GM23338 (cell line): ENCODE measurements at regions not wholly inside any gene's neighbourhood (a gene's known extent, or its start where the extent isn't known, plus 50 kb on each side); places are given as distances from the start of the nearest gene placed in this dataset.

Experiments
- CREB1 ChIP-seq: fragments of 250-450 bp; sonication (Bioruptor Pico); IDR thresholded peaks from 2 replicates; pipeline ENCODE4 v1.5.0; 2020; ENCODE audit warnings: low read depth, mild to moderate bottlenecking, moderate library complexity
- EZH2 ChIP-seq: fragments of 200-600 bp; sonication (generic); IDR thresholded peaks from one replicate; pipeline ENCODE4 v1.8.0; 2017; ENCODE audit warnings: antibody characterized with exemption, mild to moderate bottlenecking, low read depth; ENCODE audit not compliant: unreplicated experiment
- EZH2phosphoT487 ChIP-seq: fragments of 200-600 bp; sonication (generic); IDR thresholded peaks from one replicate; pipeline ENCODE4 v1.8.1; 2018; ENCODE audit warnings: antibody characterized with exemption; ENCODE audit not compliant: unreplicated experiment
- JUNB ChIP-seq: IDR thresholded peaks from one replicate; pipeline ENCODE4 v1.6.1; 2016; ENCODE audit warnings: antibody characterized with exemption; ENCODE audit not compliant: unreplicated experiment
- POLR2AphosphoS5 ChIP-seq: IDR thresholded peaks from 2 replicates; pipeline ENCODE4 v1.6.1; 2016; ENCODE audit warnings: antibody characterized with exemption, low read depth
- REST ChIP-seq: IDR thresholded peaks from one replicate; pipeline ENCODE4 v1.6.1; 2018; ENCODE audit warnings: antibody characterized with exemption; ENCODE audit not compliant: unreplicated experiment
- ZNF114 ChIP-seq: fragments of 250-450 bp; sonication (Bioruptor Pico); IDR thresholded peaks from 2 replicates; pipeline ENCODE4 v1.5.0; 2020; ENCODE audit warnings: mild to moderate bottlenecking, moderate library complexity
- TF ChIP-seq, protein P1 (sequence below), 2 experiments: fragments of 200-600 bp in 1 of 2; sonication (generic) in 1 of 2; conservative IDR thresholded peaks; 2 replicates each; pipeline versions ENCODE4 v1.5.1 to v1.6.1; 2016 to 2017; ENCODE audit warnings: antibody characterized with exemption in 2 of 2, low read depth in 2 of 2, mild to moderate bottlenecking in 2 of 2, moderate library complexity in 1 of 2
- TF ChIP-seq, protein P2 (sequence below): IDR thresholded peaks from 2 replicates; pipeline ENCODE4 v1.6.1; 2016; ENCODE audit warnings: antibody characterized with exemption
- TF ChIP-seq, protein P3 (sequence below): fragments of 250-450 bp; sonication (Bioruptor Pico); IDR thresholded peaks from 2 replicates; pipeline ENCODE4 v1.5.0; 2020; ENCODE audit warnings: mild to moderate bottlenecking, moderate library complexity

GRCh38 chr7:52017802-52018679 is 701.4 kb upstream of the COBL start:
- TF ChIP-seq, protein P1, sequence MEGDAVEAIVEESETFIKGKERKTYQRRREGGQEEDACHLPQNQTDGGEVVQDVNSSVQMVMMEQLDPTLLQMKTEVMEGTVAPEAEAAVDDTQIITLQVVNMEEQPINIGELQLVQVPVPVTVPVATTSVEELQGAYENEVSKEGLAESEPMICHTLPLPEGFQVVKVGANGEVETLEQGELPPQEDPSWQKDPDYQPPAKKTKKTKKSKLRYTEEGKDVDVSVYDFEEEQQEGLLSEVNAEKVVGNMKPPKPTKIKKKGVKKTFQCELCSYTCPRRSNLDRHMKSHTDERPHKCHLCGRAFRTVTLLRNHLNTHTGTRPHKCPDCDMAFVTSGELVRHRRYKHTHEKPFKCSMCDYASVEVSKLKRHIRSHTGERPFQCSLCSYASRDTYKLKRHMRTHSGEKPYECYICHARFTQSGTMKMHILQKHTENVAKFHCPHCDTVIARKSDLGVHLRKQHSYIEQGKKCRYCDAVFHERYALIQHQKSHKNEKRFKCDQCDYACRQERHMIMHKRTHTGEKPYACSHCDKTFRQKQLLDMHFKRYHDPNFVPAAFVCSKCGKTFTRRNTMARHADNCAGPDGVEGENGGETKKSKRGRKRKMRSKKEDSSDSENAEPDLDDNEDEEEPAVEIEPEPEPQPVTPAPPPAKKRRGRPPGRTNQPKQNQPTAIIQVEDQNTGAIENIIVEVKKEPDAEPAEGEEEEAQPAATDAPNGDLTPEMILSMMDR (conservative IDR thresholded peaks at IDR 0.05; ENCODE audit: low read depth in 2 of 2), result peak; percentile 79 to 91
- TF ChIP-seq REST (no peak), EZH2phosphoT487 (no peak), POLR2AphosphoS5 (peak; percentile 31; the same call in 1 of the 2 replicates), ZNF114 (CRISPR knock-in tag) (no peak), JUNB (no peak), EZH2 (no peak), CREB1 (no peak)
- TF ChIP-seq, protein P2, sequence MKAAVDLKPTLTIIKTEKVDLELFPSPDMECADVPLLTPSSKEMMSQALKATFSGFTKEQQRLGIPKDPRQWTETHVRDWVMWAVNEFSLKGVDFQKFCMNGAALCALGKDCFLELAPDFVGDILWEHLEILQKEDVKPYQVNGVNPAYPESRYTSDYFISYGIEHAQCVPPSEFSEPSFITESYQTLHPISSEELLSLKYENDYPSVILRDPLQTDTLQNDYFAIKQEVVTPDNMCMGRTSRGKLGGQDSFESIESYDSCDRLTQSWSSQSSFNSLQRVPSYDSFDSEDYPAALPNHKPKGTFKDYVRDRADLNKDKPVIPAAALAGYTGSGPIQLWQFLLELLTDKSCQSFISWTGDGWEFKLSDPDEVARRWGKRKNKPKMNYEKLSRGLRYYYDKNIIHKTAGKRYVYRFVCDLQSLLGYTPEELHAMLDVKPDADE, result no peak
- TF ChIP-seq, protein P3, sequence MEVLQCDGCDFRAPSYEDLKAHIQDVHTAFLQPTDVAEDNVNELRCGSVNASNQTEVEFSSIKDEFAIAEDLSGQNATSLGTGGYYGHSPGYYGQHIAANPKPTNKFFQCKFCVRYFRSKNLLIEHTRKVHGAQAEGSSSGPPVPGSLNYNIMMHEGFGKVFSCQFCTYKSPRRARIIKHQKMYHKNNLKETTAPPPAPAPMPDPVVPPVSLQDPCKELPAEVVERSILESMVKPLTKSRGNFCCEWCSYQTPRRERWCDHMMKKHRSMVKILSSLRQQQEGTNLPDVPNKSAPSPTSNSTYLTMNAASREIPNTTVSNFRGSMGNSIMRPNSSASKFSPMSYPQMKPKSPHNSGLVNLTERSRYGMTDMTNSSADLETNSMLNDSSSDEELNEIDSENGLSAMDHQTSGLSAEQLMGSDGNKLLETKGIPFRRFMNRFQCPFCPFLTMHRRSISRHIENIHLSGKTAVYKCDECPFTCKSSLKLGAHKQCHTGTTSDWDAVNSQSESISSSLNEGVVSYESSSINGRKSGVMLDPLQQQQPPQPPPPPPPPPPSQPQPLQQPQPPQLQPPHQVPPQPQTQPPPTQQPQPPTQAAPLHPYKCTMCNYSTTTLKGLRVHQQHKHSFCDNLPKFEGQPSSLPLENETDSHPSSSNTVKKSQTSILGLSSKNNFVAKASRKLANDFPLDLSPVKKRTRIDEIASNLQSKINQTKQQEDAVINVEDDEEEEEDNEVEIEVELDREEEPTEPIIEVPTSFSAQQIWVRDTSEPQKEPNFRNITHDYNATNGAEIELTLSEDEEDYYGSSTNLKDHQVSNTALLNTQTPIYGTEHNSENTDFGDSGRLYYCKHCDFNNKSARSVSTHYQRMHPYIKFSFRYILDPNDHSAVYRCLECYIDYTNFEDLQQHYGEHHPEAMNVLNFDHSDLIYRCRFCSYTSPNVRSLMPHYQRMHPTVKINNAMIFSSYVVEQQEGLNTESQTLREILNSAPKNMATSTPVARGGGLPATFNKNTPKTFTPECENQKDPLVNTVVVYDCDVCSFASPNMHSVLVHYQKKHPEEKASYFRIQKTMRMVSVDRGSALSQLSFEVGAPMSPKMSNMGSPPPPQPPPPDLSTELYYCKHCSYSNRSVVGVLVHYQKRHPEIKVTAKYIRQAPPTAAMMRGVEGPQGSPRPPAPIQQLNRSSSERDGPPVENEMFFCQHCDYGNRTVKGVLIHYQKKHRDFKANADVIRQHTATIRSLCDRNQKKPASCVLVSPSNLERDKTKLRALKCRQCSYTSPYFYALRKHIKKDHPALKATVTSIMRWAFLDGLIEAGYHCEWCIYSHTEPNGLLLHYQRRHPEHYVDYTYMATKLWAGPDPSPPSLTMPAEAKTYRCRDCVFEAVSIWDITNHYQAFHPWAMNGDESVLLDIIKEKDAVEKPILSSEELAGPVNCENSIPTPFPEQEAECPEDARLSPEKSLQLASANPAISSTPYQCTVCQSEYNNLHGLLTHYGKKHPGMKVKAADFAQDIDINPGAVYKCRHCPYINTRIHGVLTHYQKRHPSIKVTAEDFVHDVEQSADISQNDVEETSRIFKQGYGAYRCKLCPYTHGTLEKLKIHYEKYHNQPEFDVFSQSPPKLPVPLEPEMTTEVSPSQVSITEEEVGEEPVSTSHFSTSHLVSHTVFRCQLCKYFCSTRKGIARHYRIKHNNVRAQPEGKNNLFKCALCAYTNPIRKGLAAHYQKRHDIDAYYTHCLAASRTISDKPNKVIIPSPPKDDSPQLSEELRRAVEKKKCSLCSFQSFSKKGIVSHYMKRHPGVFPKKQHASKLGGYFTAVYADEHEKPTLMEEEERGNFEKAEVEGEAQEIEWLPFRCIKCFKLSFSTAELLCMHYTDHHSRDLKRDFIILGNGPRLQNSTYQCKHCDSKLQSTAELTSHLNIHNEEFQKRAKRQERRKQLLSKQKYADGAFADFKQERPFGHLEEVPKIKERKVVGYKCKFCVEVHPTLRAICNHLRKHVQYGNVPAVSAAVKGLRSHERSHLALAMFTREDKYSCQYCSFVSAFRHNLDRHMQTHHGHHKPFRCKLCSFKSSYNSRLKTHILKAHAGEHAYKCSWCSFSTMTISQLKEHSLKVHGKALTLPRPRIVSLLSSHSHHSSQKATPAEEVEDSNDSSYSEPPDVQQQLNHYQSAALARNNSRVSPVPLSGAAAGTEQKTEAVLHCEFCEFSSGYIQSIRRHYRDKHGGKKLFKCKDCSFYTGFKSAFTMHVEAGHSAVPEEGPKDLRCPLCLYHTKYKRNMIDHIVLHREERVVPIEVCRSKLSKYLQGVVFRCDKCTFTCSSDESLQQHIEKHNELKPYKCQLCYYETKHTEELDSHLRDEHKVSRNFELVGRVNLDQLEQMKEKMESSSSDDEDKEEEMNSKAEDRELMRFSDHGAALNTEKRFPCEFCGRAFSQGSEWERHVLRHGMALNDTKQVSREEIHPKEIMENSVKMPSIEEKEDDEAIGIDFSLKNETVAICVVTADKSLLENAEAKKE (CRISPR knock-in tag), result no peak
